NCI-H187 (cell line): ENCODE measurements at regions not wholly inside any gene's neighbourhood (a gene's known extent, or its start where the extent isn't known, plus 50 kb on each side); places are given as distances from the start of the nearest gene placed in this dataset.
"Not testable (repeated sequence)": the region's sequence is repeated elsewhere in the genome, so short reads cannot be mapped to it uniquely, and the experiment has no call there.

Experiments used
- DNase-seq, 2 experiments: peaks; one replicate each; lab custom pipeline; 2025; lab: John Stamatoyannopoulos, UW

GRCh38 chr5:79924936-79925893 lies 65.8 kb downstream of the MTX3 start:
- DNase-seq, result no peak

GRCh38 chr5:79923431-79923830 lies 67.6 kb downstream of the MTX3 start:
- DNase-seq, result no peak

- DNase-seq, result no peak
These were observed 68.4 kb downstream of the MTX3 start for GRCh38 chr5:79922626-79923025.

GRCh38 chr5:79907452-79907851 lies 83.6 kb downstream of the MTX3 start:
- DNase-seq, result not testable (repeated sequence)

- not testable (repeated sequence) for DNase-seq
These were observed 88.5 kb downstream of the MTX3 start for GRCh38 chr5:79902571-79902970.

- DNase-seq, result no peak
These were observed 89.4 kb downstream of the MTX3 start for GRCh38 chr5:79901631-79902030.

- DNase-seq, result no peak
These were observed 92.5 kb downstream of the MTX3 start for GRCh38 chr5:79898611-79899010.

- DNase-seq, result no peak
These were observed 97.1 kb downstream of the MTX3 start for GRCh38 chr5:79893976-79894375.

- DNase-seq, result no peak
These were observed 97.6 kb downstream of the MTX3 start for GRCh38 chr5:79893485-79893884.

GRCh38 chr5:79890930-79891249 lies 100.2 kb downstream of the MTX3 start:
- no peak for DNase-seq

- DNase-seq, result no peak
These were observed 100.7 kb downstream of the MTX3 start for GRCh38 chr5:79890119-79890929.

- DNase-seq, result no peak
These were observed 102.4 kb downstream of the MTX3 start for GRCh38 chr5:79888643-79889042.

GRCh38 chr5:79886925-79887655 lies 104.0 kb downstream of the MTX3 start:
- DNase-seq, result no peak

GRCh38 chr5:79886456-79886855 lies 104.6 kb downstream of the MTX3 start:
- DNase-seq, result no peak

- DNase-seq, result not testable (repeated sequence)
These were observed 111.2 kb downstream of the MTX3 start for GRCh38 chr5:79879880-79880279.

GRCh38 chr5:79878721-79879336 lies 112.2 kb downstream of the MTX3 start:
- peak in 1 of 2 experiments; percentile 5 for DNase-seq

- DNase-seq, result no peak
These were observed 112.9 kb downstream of the MTX3 start for GRCh38 chr5:79878136-79878679.

- no peak for DNase-seq
These were observed 114.6 kb downstream of the MTX3 start for GRCh38 chr5:79876456-79876855.

- DNase-seq, result no peak
These were observed 115.8 kb downstream of the MTX3 start for GRCh38 chr5:79875230-79875629.

- no peak for DNase-seq
These were observed 117.9 kb downstream of the MTX3 start for GRCh38 chr5:79873187-79873586.

GRCh38 chr5:79872291-79872690 lies 118.8 kb downstream of the MTX3 start:
- DNase-seq, result no peak
